PC-3 (cell line): ENCODE measurements at regions not wholly inside any gene's neighbourhood (a gene's known extent, or its start where the extent isn't known, plus 50 kb on each side); places are given as distances from the start of the nearest gene placed in this dataset.

Experiments used
- ATAC-seq: fragments of 200-7000 bp; cut with Tn5 transposase; 2 replicates; pipeline ENCODE4 v1.9.1; 2020; ENCODE audit warnings: mild to moderate bottlenecking, moderate library complexity
- BruUV-seq: library from RNA; stranded (reverse); fragments of 400-500 nt; replicated peaks from 2 replicates; lab custom pipeline; 2021; lab: Mats Ljungman, UMichigan
- CTCF ChIA-PET: fragments of 300-600 bp; sonication (Branson Sonifier 250); formaldehyde crosslinking; loops from one replicate; lab custom pipeline; 2022; ENCODE audit warnings: antibody characterized with exemption; lab: Charles Lee
- POLR2A ChIA-PET: fragments of 300-600 bp; sonication (Branson Sonifier 250); formaldehyde crosslinking; loops from one replicate; lab custom pipeline; 2022; ENCODE audit warnings: antibody characterized with exemption; ENCODE audit not compliant: unreplicated experiment; lab: Charles Lee
- DNase-seq: peaks from one replicate; pipeline ENCODE4 v3.0.0-alpha.2; 2015
- H2AFZ ChIP-seq: fragments of 300-600 bp; sonication (generic); 2 replicates; pipeline ENCODE4 v1.6.0; 2016; ENCODE audit warnings: antibody characterized with exemption, low read length
- H3F3A ChIP-seq: fragments of 300-600 bp; sonication (generic); one replicate; pipeline ENCODE4 v1.6.0; 2017; ENCODE audit warnings: antibody characterized with exemption, low read length, control low read depth, mild to moderate bottlenecking; ENCODE audit not compliant: unreplicated experiment
- H3K27ac ChIP-seq: fragments of 300-600 bp; sonication (generic); 2 replicates; pipeline ENCODE4 v1.5.1; 2016; ENCODE audit warnings: mild to moderate bottlenecking, low read length
- H3K27me3 ChIP-seq: fragments of 300-600 bp; sonication (generic); 2 replicates; pipeline ENCODE4 v1.6.1; 2016; ENCODE audit warnings: low read length, mixed read lengths
- H3K36me3 ChIP-seq: fragments of 300-600 bp; sonication (generic); 2 replicates; pipeline ENCODE4 v1.6.1; 2016; ENCODE audit warnings: low read depth, mixed run types, low read length, mixed read lengths
- H3K4me1 ChIP-seq: fragments of 300-600 bp; sonication (generic); 2 replicates; pipeline ENCODE4 v1.5.1; 2016; ENCODE audit warnings: low read length; ENCODE audit not compliant: insufficient read depth
- H3K4me2 ChIP-seq: fragments of 300-600 bp; sonication (generic); 2 replicates; pipeline ENCODE4 v1.6.0; 2016; ENCODE audit warnings: low read length
- H3K4me3 ChIP-seq: fragments of 300-600 bp; sonication (generic); 2 replicates; pipeline ENCODE4 v1.5.1; 2016; ENCODE audit warnings: mild to moderate bottlenecking, low read length, mixed read lengths
- H3K79me2 ChIP-seq: fragments of 300-600 bp; sonication (generic); 2 replicates; pipeline ENCODE4 v1.6.1; 2017; ENCODE audit warnings: low read length, mixed read lengths
- H3K9ac ChIP-seq: fragments of 300-600 bp; sonication (generic); 2 replicates; pipeline ENCODE4 v1.6.0; 2016; ENCODE audit warnings: mild to moderate bottlenecking, low read length
- H3K9me2 ChIP-seq: fragments of 300-600 bp; sonication (generic); replicated peaks from 2 replicates; pipeline ENCODE4 v1.6.1; 2016; ENCODE audit warnings: mixed run types, low read length, mixed read lengths
- H3K9me3 ChIP-seq: fragments of 300-600 bp; sonication (generic); 2 replicates; pipeline ENCODE4 v1.6.1; 2016; ENCODE audit warnings: low read length, mixed read lengths
- H4K20me1 ChIP-seq: fragments of 300-600 bp; sonication (generic); 2 replicates; pipeline ENCODE4 v1.6.1; 2016; ENCODE audit warnings: low read length, mixed read lengths
- CTCF ChIP-seq: fragments of 300-600 bp; sonication (generic); conservative IDR thresholded peaks from 2 replicates; pipeline ENCODE4 v1.5.1; 2017; ENCODE audit warnings: antibody characterized with exemption, low read depth, mild to moderate bottlenecking, low read length
- EZH2 ChIP-seq: fragments of 300-600 bp; sonication (generic); IDR thresholded peaks from one replicate; pipeline ENCODE4 v1.6.1; 2017; ENCODE audit warnings: antibody characterized with exemption, mild to moderate bottlenecking, low read length; ENCODE audit not compliant: unreplicated experiment
- EZH2phosphoT487 ChIP-seq: fragments of 300-600 bp; sonication (generic); IDR thresholded peaks from 2 replicates; pipeline ENCODE4 v1.6.1; 2018; ENCODE audit warnings: mild to moderate bottlenecking, antibody characterized with exemption, low read length, borderline replicate concordance
- intact Hi-C: fragments of 100-400 bp; cut with micrococcal nuclease; formaldehyde crosslinking; loops from 2 replicates; pipeline ENCODE4 v1.9.0; 2023

DNA sequence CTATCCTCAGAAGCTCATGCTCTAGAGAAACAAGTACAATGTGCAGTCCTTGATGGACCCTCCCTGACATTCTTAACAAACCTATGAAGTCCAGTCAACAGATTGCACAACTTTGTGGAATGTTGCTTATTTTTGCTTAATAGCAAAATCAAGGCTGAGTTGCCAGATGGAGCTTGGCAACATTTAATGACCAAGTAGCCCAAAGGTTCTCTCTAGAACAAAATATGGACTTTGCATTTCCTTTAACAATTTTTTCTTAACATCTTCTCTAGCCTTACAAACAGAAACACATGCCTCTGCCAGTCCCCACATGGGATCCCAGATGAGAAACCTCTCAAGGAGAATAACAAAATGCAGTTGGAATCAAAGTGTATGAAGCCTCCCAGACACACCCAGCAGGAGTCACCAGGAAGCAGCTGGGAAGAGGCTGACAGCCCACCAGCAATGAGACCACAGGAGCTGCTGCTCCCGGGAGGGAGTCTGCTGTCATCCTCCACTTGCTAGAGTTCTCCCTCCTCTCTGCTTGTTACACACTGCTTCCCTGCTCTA is 422.5 kb upstream of the CDIN1 start:
- DNase-seq (peak; percentile 64), ATAC-seq (0 out of 2 replicates have a peak, but pooled peaks have one; percentile 11)
- intact Hi-C loops, result no loop called here
- Histone ChIP-seq H2AFZ (no peak overlapping the region), H3K9me2 (no peaks in the 10 kb centered on the region), H3K79me2 (no peaks in the 10 kb centered on the region), H3K4me3 (no peak overlapping the region), H3K4me1 (peaks cover 4% of the 10 kb centered on the region), H3K9me3 (no peaks in the 10 kb centered on the region), H4K20me1 (no peaks in the 10 kb centered on the region), H3K9ac (no peak overlapping the region), H3K27ac (no peak overlapping the region), H3F3A (no peaks in the 10 kb centered on the region), H3K4me2 (no peak overlapping the region), H3K27me3 (no peaks in the 10 kb centered on the region), H3K36me3 (no peaks in the 10 kb centered on the region)
- ChIA-PET CTCF (interaction anchor here (0.7 kb wide), 1 partner anchor 47 kb away, joined by 4 read pairs; no protein-coding TSS in a partner anchor), POLR2A (no interaction called here)
- BruUV-seq, result no TSS peak
- TF ChIP-seq EZH2 (no peak), EZH2phosphoT487 (no peak), CTCF (no peak)

- no TSS peak for BruUV-seq
- H3F3A ChIP-seq, result no peaks in the 10 kb centered on the region
Observed at GRCh38 chr15:36160351-36160750, 419.1 kb upstream of the CDIN1 start.

More at GRCh38 chr15:36160351-36160750, 419.1 kb upstream of the CDIN1 start:
- POLR2A ChIA-PET, result no interaction called here
- H3K4me3 ChIP-seq, result no peak overlapping the region
- H3K9me2 ChIP-seq, result no peaks in the 10 kb centered on the region
- H2AFZ ChIP-seq, result no peak overlapping the region
- no peak overlapping the region for H3K9ac ChIP-seq
- H3K79me2 ChIP-seq, result no peaks in the 10 kb centered on the region
- H3K9me3 ChIP-seq, result no peaks in the 10 kb centered on the region
- peak; percentile 32 for DNase-seq
- CTCF ChIA-PET, result no interaction called here
- intact Hi-C loops, result no loop called here
- H3K4me2 ChIP-seq, result no peak overlapping the region
- no peak for TF ChIP-seq EZH2
- TF ChIP-seq EZH2phosphoT487, result no peak
- TF ChIP-seq CTCF, result no peak
- H4K20me1 ChIP-seq, result no peaks in the 10 kb centered on the region
- H3K4me1 ChIP-seq, result peaks cover 14% of the 10 kb centered on the region
- no peaks in the 10 kb centered on the region for H3K36me3 ChIP-seq
- H3K27me3 ChIP-seq, result no peaks in the 10 kb centered on the region
- H3K27ac ChIP-seq, result no peak overlapping the region
- no peak for ATAC-seq
